ENCODE measurements at regions not wholly inside any gene's neighbourhood (a gene's known extent, or its start where the extent isn't known, plus 50 kb on each side); places are given as distances from the start of the nearest gene placed in this dataset.

- peak; percentile 96 for DNase-seq
These were observed 228.6 kb upstream of the STK17B start for GRCh38 chr2:196399722-196400691.

- DNase-seq = peak; percentile 34
These were observed 232.1 kb upstream of the STK17B start for GRCh38 chr2:196403471-196403870.

- no peak for DNase-seq
These were observed 232.9 kb upstream of the STK17B start for GRCh38 chr2:196404276-196404675.

GRCh38 chr2:196407675-196408264 is 231.7 kb upstream of the CCDC150 start:
- no peak for DNase-seq

- no peak for DNase-seq
These were observed 230.1 kb upstream of the CCDC150 start for GRCh38 chr2:196409376-196409775.

GRCh38 chr2:196410008-196410407 is 229.5 kb upstream of the CCDC150 start:
- DNase-seq = no peak

GRCh38 chr2:196413821-196414274 is 225.7 kb upstream of the CCDC150 start:
- DNase-seq = no peak

GRCh38 chr2:196415384-196415783 is 224.1 kb upstream of the CCDC150 start:
- DNase-seq = no peak

- DNase-seq = no peak
These were observed 219.4 kb upstream of the CCDC150 start for GRCh38 chr2:196420143-196420542.

GRCh38 chr2:196421880-196422279 is 217.6 kb upstream of the CCDC150 start:
- no peak for DNase-seq

- no peak for DNase-seq
These were observed 217.2 kb upstream of the CCDC150 start for GRCh38 chr2:196422361-196422760.

GRCh38 chr2:196426122-196426521 is 213.4 kb upstream of the CCDC150 start:
- no peak for DNase-seq

- no peak for DNase-seq
These were observed 211.4 kb upstream of the CCDC150 start for GRCh38 chr2:196427986-196428634.

- peak; percentile 69 for DNase-seq
These were observed 208.4 kb upstream of the CCDC150 start for GRCh38 chr2:196431076-196431475.

GRCh38 chr2:196431957-196432356 is 207.6 kb upstream of the CCDC150 start:
- DNase-seq = no peak

- no peak for DNase-seq
These were observed 206.4 kb upstream of the CCDC150 start for GRCh38 chr2:196433116-196433515.

GRCh38 chr2:196434217-196434616 is 205.3 kb upstream of the CCDC150 start:
- DNase-seq = no peak

- DNase-seq = no peak
These were observed 204.3 kb upstream of the CCDC150 start for GRCh38 chr2:196435189-196435588.

GRCh38 chr2:196437626-196438025 is 201.9 kb upstream of the CCDC150 start:
- DNase-seq = no peak

- DNase-seq = no peak
These were observed 199.8 kb upstream of the CCDC150 start for GRCh38 chr2:196439760-196440159.

GRCh38 chr2:196440413-196440812 is 199.1 kb upstream of the CCDC150 start:
- DNase-seq = no peak

GRCh38 chr2:196441527-196441926 is 198.0 kb upstream of the CCDC150 start:
- no peak for DNase-seq

GRCh38 chr2:196442211-196442610 is 197.3 kb upstream of the CCDC150 start:
- peak; percentile 25 for DNase-seq

- DNase-seq = no peak
These were observed 195.1 kb upstream of the CCDC150 start for GRCh38 chr2:196444442-196444841.

All from NCI-H226 (cell line).